NCI-H82 (cell line): ENCODE measurements at regions not wholly inside any gene's neighbourhood (a gene's known extent, or its start where the extent isn't known, plus 50 kb on each side); places are given as distances from the start of the nearest gene placed in this dataset.

Experiments used
- DNase-seq: peaks from one replicate; lab custom pipeline; 2025; lab: John Stamatoyannopoulos, UW

- no peak for DNase-seq
Measured at GRCh38 chr2:18133310-18133709, 254.8 kb downstream of the KCNS3 start.

GRCh38 chr2:18132697-18133096 is 254.2 kb downstream of the KCNS3 start:
- peak; percentile 18 for DNase-seq

GRCh38 chr2:18131761-18132160 is 253.3 kb downstream of the KCNS3 start:
- no peak for DNase-seq

GRCh38 chr2:18129348-18129747 is 250.9 kb downstream of the KCNS3 start:
- DNase-seq = no peak

GRCh38 chr2:18125303-18125702 is 246.8 kb downstream of the KCNS3 start:
- no peak for DNase-seq

- no peak for DNase-seq
Measured at GRCh38 chr2:18124116-18124835, 245.8 kb downstream of the KCNS3 start.

GRCh38 chr2:18123577-18123976 is 245.1 kb downstream of the KCNS3 start:
- DNase-seq = no peak

- DNase-seq = no peak
Measured at GRCh38 chr2:18123211-18123570, 244.7 kb downstream of the KCNS3 start.

GRCh38 chr2:18122544-18123210 is 244.2 kb downstream of the KCNS3 start:
- DNase-seq = no peak

- no peak for DNase-seq
Measured at GRCh38 chr2:18119883-18120282, 241.4 kb downstream of the KCNS3 start.

GRCh38 chr2:18118703-18119102 is 240.2 kb downstream of the KCNS3 start:
- DNase-seq = no peak

- peak; percentile 86 for DNase-seq
Measured at GRCh38 chr2:18117592-18117991, 239.1 kb downstream of the KCNS3 start.

GRCh38 chr2:18110222-18110621 is 231.8 kb downstream of the KCNS3 start:
- DNase-seq = no peak

- no peak for DNase-seq
Measured at GRCh38 chr2:18106841-18107240, 228.4 kb downstream of the KCNS3 start.

GRCh38 chr2:18105929-18106328 is 227.5 kb downstream of the KCNS3 start:
- no peak for DNase-seq

- DNase-seq = peak; percentile 16
Measured at GRCh38 chr2:18104595-18105224, 226.2 kb downstream of the KCNS3 start.

GRCh38 chr2:18096836-18097405 is 218.5 kb downstream of the KCNS3 start:
- no peak for DNase-seq

- no peak for DNase-seq
Measured at GRCh38 chr2:18094277-18094676, 215.8 kb downstream of the KCNS3 start.

GRCh38 chr2:18093196-18093595 is 214.7 kb downstream of the KCNS3 start:
- DNase-seq = peak; percentile 36

- peak; percentile 19 for DNase-seq
Measured at GRCh38 chr2:18092760-18093159, 214.3 kb downstream of the KCNS3 start.

GRCh38 chr2:18085593-18085992 is 207.1 kb downstream of the KCNS3 start:
- DNase-seq = no peak

GRCh38 chr2:18084376-18084775 is 205.9 kb downstream of the KCNS3 start:
- no peak for DNase-seq

- no peak for DNase-seq
Measured at GRCh38 chr2:18083806-18084205, 205.3 kb downstream of the KCNS3 start.
